ACHN (cell line): ENCODE measurements at regions not wholly inside any gene's neighbourhood (a gene's known extent, or its start where the extent isn't known, plus 50 kb on each side); places are given as distances from the start of the nearest gene placed in this dataset.

Experiments
- DNase-seq: peaks from one replicate; pipeline ENCODE4 v3.0.0-alpha.2; 2015
- in situ Hi-C: cut with HindIII; loops from 2 replicates; pipeline ENCODE4 v1.10.0; 2017; ENCODE audit warnings: low sequenced_read_pairs, low pct_ligation_motif_present, low pct_unique_long_range_greater_than_20kb

GRCh38 chr13:105569816-105570215 lies 965.6 kb downstream of the EFNB2 start:
- no peak for DNase-seq
- in situ Hi-C loops = no loop called here

GRCh38 chr13:105567951-105568525 lies 967.4 kb downstream of the EFNB2 start:
- DNase-seq = no peak
- in situ Hi-C loops = no loop called here

- DNase-seq = no peak
- in situ Hi-C loops = no loop called here
Observed at GRCh38 chr13:105565136-105565727, 970.2 kb downstream of the EFNB2 start.

GRCh38 chr13:105552078-105552477 lies 983.4 kb downstream of the EFNB2 start:
- DNase-seq = no peak
- in situ Hi-C loops = no loop called here

GRCh38 chr13:105547851-105548250 lies 987.6 kb downstream of the EFNB2 start:
- no peak for DNase-seq
- in situ Hi-C loops = no loop called here

GRCh38 chr13:105545811-105546210 lies 989.7 kb downstream of the EFNB2 start:
- in situ Hi-C loops = no loop called here
- no peak for DNase-seq

GRCh38 chr13:105543742-105544141 lies 991.7 kb downstream of the EFNB2 start:
- in situ Hi-C loops = no loop called here
- DNase-seq = no peak

GRCh38 chr13:105541565-105541964 lies 993.9 kb downstream of the EFNB2 start:
- DNase-seq = no peak

GRCh38 chr13:105538346-105538745 lies 997.1 kb downstream of the EFNB2 start:
- in situ Hi-C loops = no loop called here
- no peak for DNase-seq

More at GRCh38 chr13:105541565-105541964, 993.9 kb downstream of the EFNB2 start:
- in situ Hi-C loops = no loop called here

- in situ Hi-C loops = no loop called here
- DNase-seq = no peak
Observed at GRCh38 chr13:105537113-105537512, 998.3 kb downstream of the EFNB2 start.

GRCh38 chr13:105530468-105530867 lies 1005.0 kb downstream of the EFNB2 start:
- in situ Hi-C loops = no loop called here
- DNase-seq = no peak

- in situ Hi-C loops = no loop called here
- no peak for DNase-seq
Observed at GRCh38 chr13:105527127-105527526, 1008.3 kb downstream of the EFNB2 start.

- DNase-seq = no peak
- in situ Hi-C loops = no loop called here
Observed at GRCh38 chr13:105519771-105520170, 1015.7 kb downstream of the EFNB2 start.

GRCh38 chr13:105518086-105518485 lies 1017.4 kb downstream of the EFNB2 start:
- in situ Hi-C loops = no loop called here
- no peak for DNase-seq

- in situ Hi-C loops = no loop called here
- DNase-seq = no peak
Observed at GRCh38 chr13:105514401-105514800, 1021.1 kb downstream of the EFNB2 start.

GRCh38 chr13:105513448-105513847 lies 1022.0 kb downstream of the EFNB2 start:
- DNase-seq = peak; percentile 2
- in situ Hi-C loops = no loop called here

- no peak for DNase-seq
- in situ Hi-C loops = no loop called here
Observed at GRCh38 chr13:105509981-105510762, 1025.3 kb downstream of the EFNB2 start.

GRCh38 chr13:105506463-105506862 lies 1029.0 kb downstream of the EFNB2 start:
- no peak for DNase-seq
- in situ Hi-C loops = no loop called here

GRCh38 chr13:105502193-105502592 lies 1033.3 kb downstream of the EFNB2 start:
- in situ Hi-C loops = no loop called here
- DNase-seq = no peak

- DNase-seq = no peak
- in situ Hi-C loops = no loop called here
Observed at GRCh38 chr13:105497597-105497996, 1037.9 kb downstream of the EFNB2 start.
